ENCODE measurements at regions not wholly inside any gene's neighbourhood (a gene's known extent, or its start where the extent isn't known, plus 50 kb on each side); places are given as distances from the start of the nearest gene placed in this dataset.

GRCh38 chr14:101364503-101365328 lies 196.6 kb upstream of the DIO3 start:
- Histone ChIP-seq H3K36me3 (ENCODE audit: control insufficient read depth in 2 of 2, insufficient read depth in 2 of 2, low read length in 2 of 2) (no peaks in the 10 kb centered on the region), H3K27ac (ENCODE audit: low read length) (peak overlapping the region; percentile 11), H3K4me3 (ENCODE audit: low read length in 2 of 2) (peak overlapping the region in 1 of 2 donors; percentile 1), H3K4me1 (ENCODE audit: control insufficient read depth, insufficient read depth, low read length) (peaks cover 15% of the 10 kb centered on the region), H3K9ac (ENCODE audit: low read length in 2 of 2) (no peak overlapping the region), H3K9me3 (ENCODE audit: control insufficient read depth in 2 of 2, low read length in 2 of 2) (no peaks in the 10 kb centered on the region), H3K27me3 (ENCODE audit: control insufficient read depth in 1 of 2, insufficient read depth in 2 of 2, low read length in 2 of 2) (peaks cover 0 to 5% of the 10 kb centered on the region in 2 donors)

DNA sequence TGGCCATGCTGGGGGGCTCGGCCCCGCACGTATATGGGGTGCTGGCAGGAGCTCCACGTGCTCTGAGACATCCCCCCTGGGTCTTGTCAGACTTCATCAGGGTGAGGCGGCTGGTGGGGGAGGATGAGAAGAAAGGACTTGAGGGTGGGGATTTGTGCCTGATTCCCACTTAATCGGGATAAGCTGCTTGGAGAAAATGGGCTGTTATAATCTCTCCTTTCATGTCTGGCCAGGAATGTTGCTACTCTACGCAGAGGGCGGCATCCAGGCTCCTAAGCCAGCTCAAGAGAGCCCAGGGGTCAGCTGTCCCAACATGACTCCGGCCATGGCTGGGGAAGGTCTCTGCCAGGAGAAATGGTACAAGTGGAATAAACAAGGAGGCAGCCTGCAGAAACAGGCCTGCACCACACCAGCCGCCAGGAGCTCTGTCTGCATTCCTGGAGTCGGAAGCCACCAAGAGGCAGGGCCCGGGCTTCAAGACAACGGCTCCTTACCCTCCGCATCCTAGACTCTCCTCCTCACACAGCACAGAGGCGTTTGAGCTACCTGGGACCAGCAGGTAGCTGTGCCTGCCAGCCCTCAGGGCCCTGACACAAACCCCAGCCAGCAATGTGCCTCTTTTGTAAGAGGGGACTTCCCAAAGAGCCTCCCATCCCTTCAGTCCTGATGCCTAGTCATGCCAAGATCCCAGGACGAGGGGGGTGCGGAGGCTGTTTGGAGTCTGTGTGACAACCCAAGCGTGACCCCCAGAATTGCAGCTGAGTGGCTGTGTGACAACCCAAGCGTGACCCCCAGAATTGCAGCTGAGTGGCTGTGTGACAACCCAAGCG lies 195.8 kb upstream of the DIO3 start:
- H3K27me3 ChIP-seq (ENCODE audit: control insufficient read depth in 1 of 2, insufficient read depth in 2 of 2, low read length in 2 of 2) = peaks cover 0 to 5% of the 10 kb centered on the region in 2 donors
- H3K9ac ChIP-seq (ENCODE audit: low read length in 2 of 2) = no peak overlapping the region
- peaks cover 13% of the 10 kb centered on the region for H3K4me1 ChIP-seq (ENCODE audit: control insufficient read depth, insufficient read depth, low read length)
- no peaks in the 10 kb centered on the region for H3K36me3 ChIP-seq (ENCODE audit: control insufficient read depth in 2 of 2, insufficient read depth in 2 of 2, low read length in 2 of 2)
- H3K9me3 ChIP-seq (ENCODE audit: control insufficient read depth in 2 of 2, low read length in 2 of 2) = no peaks in the 10 kb centered on the region
- H3K27ac ChIP-seq (ENCODE audit: low read length) = no peak overlapping the region
- peak overlapping the region in 1 of 2 donors; percentile 1 for H3K4me3 ChIP-seq (ENCODE audit: low read length in 2 of 2)

DNA sequence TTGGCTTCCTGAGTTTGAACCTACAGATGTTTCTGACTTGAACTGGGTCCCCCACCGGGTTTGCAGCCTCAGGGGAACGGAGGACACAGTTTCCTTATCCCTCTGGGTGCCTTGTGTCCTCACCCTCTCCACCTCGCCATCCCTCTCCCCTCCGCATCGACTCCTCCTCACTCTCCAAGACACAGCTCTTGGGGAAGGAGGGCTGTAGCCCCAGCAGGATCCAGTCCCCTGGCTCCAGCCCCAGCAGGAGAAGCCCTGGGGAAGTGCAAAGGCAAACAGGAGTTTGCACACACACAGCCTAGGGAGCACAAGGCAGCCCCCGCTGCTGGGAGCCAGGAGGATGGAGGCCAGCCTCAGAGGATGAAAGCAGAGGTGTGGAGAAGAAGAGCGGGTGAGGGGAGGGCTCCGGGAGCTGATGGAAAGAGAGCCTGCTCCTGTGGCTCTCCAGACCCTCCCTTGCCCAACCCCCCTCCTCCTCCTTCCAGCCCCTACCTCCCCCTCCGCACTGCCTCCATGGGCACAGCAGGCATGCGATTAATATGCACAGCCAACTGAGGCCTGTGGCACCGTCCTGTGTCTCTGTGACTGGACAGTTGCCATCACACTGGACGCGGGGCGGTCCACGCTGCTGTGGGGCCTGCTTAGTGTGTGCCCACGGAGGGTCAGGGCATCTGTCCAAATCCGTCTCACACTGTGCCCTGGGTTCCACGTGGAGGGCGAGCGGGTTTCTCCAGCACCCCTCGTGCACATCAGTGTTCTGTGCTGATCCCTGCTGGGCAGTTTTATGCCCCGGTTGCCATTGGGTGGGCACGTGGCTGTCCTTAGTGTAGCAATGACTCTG lies 193.7 kb upstream of the DIO3 start:
- no peaks in the 10 kb centered on the region for H3K36me3 ChIP-seq (ENCODE audit: control insufficient read depth in 2 of 2, insufficient read depth in 2 of 2, low read length in 2 of 2)
- no peak overlapping the region for H3K27ac ChIP-seq (ENCODE audit: low read length)
- no peak overlapping the region for H3K4me3 ChIP-seq (ENCODE audit: low read length in 2 of 2)
- peaks cover 0 to 5% of the 10 kb centered on the region in 2 donors for H3K27me3 ChIP-seq (ENCODE audit: control insufficient read depth in 1 of 2, insufficient read depth in 2 of 2, low read length in 2 of 2)
- H3K4me1 ChIP-seq (ENCODE audit: control insufficient read depth, insufficient read depth, low read length) = peaks cover 24% of the 10 kb centered on the region
- H3K9ac ChIP-seq (ENCODE audit: low read length in 2 of 2) = no peak overlapping the region
- H3K9me3 ChIP-seq (ENCODE audit: control insufficient read depth in 2 of 2, low read length in 2 of 2) = no peaks in the 10 kb centered on the region

- Histone ChIP-seq H3K27ac (ENCODE audit: low read length) (no peak overlapping the region), H3K9ac (ENCODE audit: low read length in 2 of 2) (no peak overlapping the region)
These were observed 192.7 kb upstream of the DIO3 start for GRCh38 chr14:101368629-101369028.

DNA sequence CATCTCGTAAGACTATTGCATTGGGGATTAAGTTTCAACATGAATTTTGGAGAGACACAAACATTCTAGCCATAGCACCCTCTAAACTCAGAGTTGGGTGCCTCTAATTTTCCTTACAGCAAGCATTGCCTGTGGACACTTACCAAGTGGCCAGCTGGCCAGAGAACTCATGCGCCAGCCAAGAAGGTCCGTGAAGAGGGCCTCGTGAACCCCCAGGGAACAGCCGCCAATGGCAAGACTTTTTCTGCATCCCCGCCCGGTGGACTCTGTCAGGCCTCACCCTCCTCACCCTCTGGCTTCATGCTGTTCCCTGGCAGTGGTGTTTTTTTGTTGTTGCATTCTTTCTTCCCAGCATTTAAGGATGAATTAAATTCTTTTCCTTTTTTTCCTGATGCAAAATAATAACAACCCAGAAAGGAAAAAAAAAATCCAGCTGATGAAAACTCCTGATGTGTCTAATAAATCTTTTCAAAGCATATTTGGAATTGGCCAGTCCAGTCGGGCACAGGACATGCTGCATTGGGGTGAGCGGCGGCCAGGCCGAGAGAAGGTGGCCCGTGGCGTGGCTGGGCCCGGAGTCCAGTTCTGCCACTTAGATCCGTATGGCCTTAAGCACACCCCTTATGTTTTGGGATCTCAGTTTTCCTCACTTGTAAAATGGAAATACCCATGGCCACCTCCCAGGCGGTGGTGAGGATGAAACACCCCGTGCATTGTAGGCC lies 191.9 kb upstream of the DIO3 start:
- Histone ChIP-seq H3K9ac (ENCODE audit: low read length in 2 of 2) (no peak overlapping the region), H3K4me3 (ENCODE audit: low read length in 2 of 2) (no peak overlapping the region), H3K9me3 (ENCODE audit: control insufficient read depth in 2 of 2, low read length in 2 of 2) (no peaks in the 10 kb centered on the region), H3K36me3 (ENCODE audit: control insufficient read depth in 2 of 2, insufficient read depth in 2 of 2, low read length in 2 of 2) (no peaks in the 10 kb centered on the region), H3K27ac (ENCODE audit: low read length) (no peak overlapping the region), H3K27me3 (ENCODE audit: control insufficient read depth in 1 of 2, insufficient read depth in 2 of 2, low read length in 2 of 2) (peaks cover 0 to 5% of the 10 kb centered on the region in 2 donors), H3K4me1 (ENCODE audit: control insufficient read depth, insufficient read depth, low read length) (peaks cover 20% of the 10 kb centered on the region)

More at GRCh38 chr14:101368629-101369028, 192.7 kb upstream of the DIO3 start:
- Histone ChIP-seq H3K4me1 (ENCODE audit: control insufficient read depth, insufficient read depth, low read length) (peaks cover 24% of the 10 kb centered on the region), H3K36me3 (ENCODE audit: control insufficient read depth in 2 of 2, insufficient read depth in 2 of 2, low read length in 2 of 2) (no peaks in the 10 kb centered on the region), H3K27me3 (ENCODE audit: control insufficient read depth in 1 of 2, insufficient read depth in 2 of 2, low read length in 2 of 2) (peaks cover 0 to 5% of the 10 kb centered on the region in 2 donors), H3K9me3 (ENCODE audit: control insufficient read depth in 2 of 2, low read length in 2 of 2) (no peaks in the 10 kb centered on the region), H3K4me3 (ENCODE audit: low read length in 2 of 2) (no peak overlapping the region)

DNA sequence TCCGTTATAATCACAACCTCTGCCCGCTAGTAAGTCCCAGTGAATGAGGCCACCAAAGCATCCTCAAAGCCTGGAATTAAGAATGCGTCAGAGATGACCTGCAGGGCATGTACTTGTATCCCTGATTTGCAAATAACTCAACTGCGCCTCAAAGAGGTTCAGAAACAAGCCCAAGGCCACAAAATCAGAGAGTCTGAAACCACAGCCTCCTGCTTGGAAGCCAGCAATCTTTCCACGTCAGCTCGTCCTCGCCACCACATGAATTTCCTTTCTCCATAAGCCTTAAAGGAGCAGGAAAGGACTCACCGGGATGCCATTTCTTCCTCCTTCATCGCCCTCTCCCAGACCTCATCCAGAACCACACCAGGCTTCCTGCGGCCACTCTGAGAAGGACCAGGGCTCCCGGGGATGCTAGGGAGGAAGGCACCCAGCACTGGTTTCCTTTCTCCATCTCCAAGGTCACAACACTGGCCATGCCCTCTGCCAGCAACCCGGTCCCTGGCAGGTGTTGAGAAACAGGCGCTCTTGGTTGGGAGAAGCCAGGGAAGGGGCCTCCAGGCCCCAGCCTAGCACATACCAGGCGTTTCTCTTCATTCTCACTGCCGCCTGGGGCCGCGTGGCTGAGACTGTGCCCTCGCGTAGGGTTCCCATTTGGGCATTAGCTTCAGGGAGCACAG lies 191.2 kb upstream of the DIO3 start:
- Histone ChIP-seq H3K4me3 (ENCODE audit: low read length in 2 of 2) (no peak overlapping the region), H3K9ac (ENCODE audit: low read length in 2 of 2) (no peak overlapping the region), H3K4me1 (ENCODE audit: control insufficient read depth, insufficient read depth, low read length) (peaks cover 17% of the 10 kb centered on the region), H3K27me3 (ENCODE audit: control insufficient read depth in 1 of 2, insufficient read depth in 2 of 2, low read length in 2 of 2) (no peaks in the 10 kb centered on the region), H3K27ac (ENCODE audit: low read length) (no peak overlapping the region), H3K36me3 (ENCODE audit: control insufficient read depth in 2 of 2, insufficient read depth in 2 of 2, low read length in 2 of 2) (no peaks in the 10 kb centered on the region), H3K9me3 (ENCODE audit: control insufficient read depth in 2 of 2, low read length in 2 of 2) (no peaks in the 10 kb centered on the region)

- Histone ChIP-seq H3K27ac (ENCODE audit: low read length) (no peak overlapping the region), H3K4me1 (ENCODE audit: control insufficient read depth, insufficient read depth, low read length) (peaks cover 13% of the 10 kb centered on the region)
These were observed 190.4 kb upstream of the DIO3 start for GRCh38 chr14:101370593-101371569.

DNA sequence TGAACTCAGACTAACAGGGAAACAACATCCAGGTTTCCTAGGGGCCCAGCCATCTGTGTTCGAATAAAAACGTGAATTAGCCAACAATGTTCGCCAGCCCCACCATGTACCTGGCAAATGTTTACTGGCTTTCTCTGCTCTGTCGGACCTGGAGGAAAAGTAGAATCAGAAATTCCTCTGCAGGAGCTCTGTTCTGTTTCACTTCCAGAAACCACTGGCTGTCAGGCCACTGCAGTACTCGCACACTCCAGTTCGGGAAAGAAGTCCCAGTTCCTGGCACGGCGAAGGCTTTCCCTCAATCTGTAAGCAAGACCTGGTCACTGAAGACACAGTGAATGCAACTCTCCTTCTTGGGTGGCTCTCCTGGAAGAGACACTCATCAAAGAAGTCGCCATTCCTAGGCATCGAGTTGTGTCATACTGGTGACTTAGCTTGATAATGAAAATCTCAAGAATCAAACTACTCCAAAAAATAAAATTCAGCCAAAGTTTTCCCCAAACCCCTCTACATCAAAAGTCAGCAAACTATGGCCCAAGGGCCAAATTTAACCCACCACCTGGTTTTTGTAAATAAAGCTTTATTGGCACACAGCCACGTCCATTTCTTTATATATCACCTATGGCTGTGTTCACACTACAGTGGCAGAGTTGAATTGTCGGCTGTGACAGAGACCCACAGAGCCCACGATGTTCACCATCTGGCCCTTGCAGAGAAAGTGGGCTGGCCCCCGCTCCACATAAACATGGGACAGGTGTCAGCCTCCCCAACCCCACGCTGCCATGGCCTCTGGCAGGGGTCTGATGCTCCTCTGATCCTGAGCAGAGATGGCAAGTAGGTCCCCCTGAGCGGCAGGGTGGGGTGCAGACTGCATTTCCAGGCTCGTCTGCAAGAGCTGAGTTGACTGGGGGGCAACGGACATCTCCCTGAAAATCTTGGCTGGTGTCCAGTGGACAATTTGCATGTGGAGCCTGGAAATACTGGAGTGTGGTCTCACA lies 189.2 kb upstream of the DIO3 start:
- H3K9ac ChIP-seq (ENCODE audit: low read length in 2 of 2) = no peak overlapping the region
- no peak overlapping the region for H3K4me3 ChIP-seq (ENCODE audit: low read length in 2 of 2)
- no peaks in the 10 kb centered on the region for H3K9me3 ChIP-seq (ENCODE audit: control insufficient read depth in 2 of 2, low read length in 2 of 2)
- H3K27ac ChIP-seq (ENCODE audit: low read length) = peak overlapping the region; percentile 31
- peaks cover 13% of the 10 kb centered on the region for H3K4me1 ChIP-seq (ENCODE audit: control insufficient read depth, insufficient read depth, low read length)
- H3K27me3 ChIP-seq (ENCODE audit: control insufficient read depth in 1 of 2, insufficient read depth in 2 of 2, low read length in 2 of 2) = no peaks in the 10 kb centered on the region
- no peaks in the 10 kb centered on the region for H3K36me3 ChIP-seq (ENCODE audit: control insufficient read depth in 2 of 2, insufficient read depth in 2 of 2, low read length in 2 of 2)

More at GRCh38 chr14:101370593-101371569, 190.4 kb upstream of the DIO3 start:
- Histone ChIP-seq H3K27me3 (ENCODE audit: control insufficient read depth in 1 of 2, insufficient read depth in 2 of 2, low read length in 2 of 2) (no peaks in the 10 kb centered on the region), H3K9me3 (ENCODE audit: control insufficient read depth in 2 of 2, low read length in 2 of 2) (no peaks in the 10 kb centered on the region), H3K9ac (ENCODE audit: low read length in 2 of 2) (no peak overlapping the region), H3K36me3 (ENCODE audit: control insufficient read depth in 2 of 2, insufficient read depth in 2 of 2, low read length in 2 of 2) (no peaks in the 10 kb centered on the region), H3K4me3 (ENCODE audit: low read length in 2 of 2) (no peak overlapping the region)

Data from stomach smooth muscle (tissue), 2 donors.